ENCODE measurements at regions not wholly inside any gene's neighbourhood (a gene's known extent, or its start where the extent isn't known, plus 50 kb on each side); places are given as distances from the start of the nearest gene placed in this dataset.
"Not testable (repeated sequence)": the region's sequence is repeated elsewhere in the genome, so short reads cannot be mapped to it uniquely, and the experiment has no call there.

GRCh38 chr4:127529879-127530278 lies 102.9 kb upstream of the INTU start:
- not testable (repeated sequence) for TF ChIP-seq CTCF (IDR thresholded peaks at IDR 0.05 in 8 of 11, conservative IDR thresholded peaks at IDR 0.05 in 3 of 11); POLR2AphosphoS5 (IDR thresholded peaks at IDR 0.05)

Measured in spleen (tissue), 7 donors.